CD4-positive, alpha-beta T cell (primary cell): ENCODE measurements at regions not wholly inside any gene's neighbourhood (a gene's known extent, or its start where the extent isn't known, plus 50 kb on each side); places are given as distances from the start of the nearest gene placed in this dataset.

Experiments used
- ATAC-seq: fragments of 200-7000 bp; cut with Tn5 transposase; one replicate; pipeline ENCODE4 v1.10.0; 2022; ENCODE audit warnings: mild to moderate bottlenecking; ENCODE audit not compliant: poor library complexity
- CTCF ChIA-PET: fragments of 350-600 bp; sonication (Branson Sonifier 250); formaldehyde crosslinking; loops from one replicate; lab custom pipeline; 2021; ENCODE audit warnings: antibody characterized with exemption, inconsistent platforms; lab: Charles Lee
- POLR2A ChIA-PET: fragments of 350-600 bp; sonication (Branson Sonifier 250); formaldehyde crosslinking; loops from one replicate; lab custom pipeline; 2021; ENCODE audit warnings: antibody characterized with exemption, inconsistent platforms; lab: Charles Lee
- DNase-seq, 14 experiments: peaks; one replicate each; pipeline ENCODE4 v3.0.0-alpha.2; 2013 to 2020; ENCODE audit warnings: mixed read lengths in 2 of 14
- H3K27ac ChIP-seq, 2 donors: one replicate each; pipeline versions ENCODE4 v1.5.1 to v1.7.0; 2013; ENCODE audit warnings: low read length in 2 of 2, low read depth in 1 of 2, mild to moderate bottlenecking in 1 of 2
- H3K27me3 ChIP-seq, 2 experiments: 1 replicate in 1 of 2; 2 replicates in 1 of 2; pipeline versions ENCODE4 v1.6.1 to v1.7.0; 2013; ENCODE audit warnings: low read length in 2 of 2, control low read depth in 1 of 2, mild to moderate bottlenecking in 1 of 2, moderate library complexity in 1 of 2; ENCODE audit not compliant: insufficient read depth in 2 of 2, control insufficient read depth in 1 of 2
- H3K36me3 ChIP-seq: one replicate; pipeline ENCODE4 v1.6.1; 2013; ENCODE audit warnings: low read length, control low read depth; ENCODE audit not compliant: insufficient read depth
- H3K4me1 ChIP-seq: one replicate; pipeline ENCODE4 v1.6.1; 2013; ENCODE audit warnings: low read length, control low read depth; ENCODE audit not compliant: insufficient read depth
- H3K4me3 ChIP-seq: one replicate; pipeline ENCODE4 v1.5.1; 2013; ENCODE audit warnings: mild to moderate bottlenecking, low read length, moderate library complexity
- H3K9me3 ChIP-seq, 2 experiments: 1 replicate in 1 of 2; 2 replicates in 1 of 2; pipeline versions ENCODE4 v1.6.1 to v1.7.0; 2013; ENCODE audit warnings: low read length in 2 of 2, mild to moderate bottlenecking in 2 of 2, control low read depth in 1 of 2, moderate library complexity in 1 of 2; ENCODE audit not compliant: control insufficient read depth in 1 of 2, insufficient read depth in 1 of 2
- H3K27ac Mint-ChIP-seq: one replicate; pipeline ENCODE4 v1.8.0; 2020; ENCODE audit warnings: mixed read lengths
- H3K27me3 Mint-ChIP-seq: one replicate; pipeline ENCODE4 v1.8.0; 2021; ENCODE audit warnings: mixed read lengths
- H3K36me3 Mint-ChIP-seq: one replicate; pipeline ENCODE4 v1.8.0; 2021; ENCODE audit warnings: low read depth, mixed read lengths
- H3K4me1 Mint-ChIP-seq: one replicate; pipeline ENCODE4 v1.8.0; 2021; ENCODE audit warnings: low read depth, mixed read lengths
- H3K4me3 Mint-ChIP-seq: one replicate; pipeline ENCODE4 v1.8.0; 2020; ENCODE audit warnings: mild to moderate bottlenecking, mixed read lengths
- H3K9me3 Mint-ChIP-seq: one replicate; pipeline ENCODE4 v1.8.0; 2020; ENCODE audit warnings: mixed read lengths
- intact Hi-C, 2 experiments: fragments of 100-400 bp; cut with DNase I in 1 of 2; cut with micrococcal nuclease in 1 of 2; formaldehyde crosslinking; loops; one replicate each; pipeline versions ENCODE4 v1.15.1 to v1.9.0; 2023 to 2025; cut with DNase I, micrococcal nuclease
- TF ChIP-seq, protein P1 (sequence below): fragments of 200-600 bp; IDR thresholded peaks from one replicate; pipeline ENCODE4 v1.8.0; 2022; ENCODE audit warnings: antibody characterized with exemption, mild to moderate bottlenecking

DNA sequence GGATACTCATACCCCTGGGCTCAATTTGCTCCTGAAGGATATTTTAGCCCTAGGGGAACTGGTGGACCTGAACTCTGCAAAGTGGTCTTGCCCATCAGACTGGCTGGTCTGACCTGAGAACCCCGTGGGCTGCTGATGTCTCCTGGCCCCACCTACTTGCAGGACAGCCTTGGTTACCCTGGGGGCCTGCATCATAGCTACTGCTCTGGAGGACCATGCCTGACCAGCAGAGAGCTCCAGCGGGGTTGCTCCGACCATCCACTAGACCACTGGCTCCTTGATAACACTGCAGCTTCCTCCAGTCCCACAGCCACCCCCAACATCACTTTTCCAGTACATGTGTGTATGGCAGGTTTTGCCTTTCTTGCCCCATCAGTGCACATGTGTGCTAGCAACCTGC is 331.6 kb upstream of the BRINP3 start:
- TF ChIP-seq, protein P1, sequence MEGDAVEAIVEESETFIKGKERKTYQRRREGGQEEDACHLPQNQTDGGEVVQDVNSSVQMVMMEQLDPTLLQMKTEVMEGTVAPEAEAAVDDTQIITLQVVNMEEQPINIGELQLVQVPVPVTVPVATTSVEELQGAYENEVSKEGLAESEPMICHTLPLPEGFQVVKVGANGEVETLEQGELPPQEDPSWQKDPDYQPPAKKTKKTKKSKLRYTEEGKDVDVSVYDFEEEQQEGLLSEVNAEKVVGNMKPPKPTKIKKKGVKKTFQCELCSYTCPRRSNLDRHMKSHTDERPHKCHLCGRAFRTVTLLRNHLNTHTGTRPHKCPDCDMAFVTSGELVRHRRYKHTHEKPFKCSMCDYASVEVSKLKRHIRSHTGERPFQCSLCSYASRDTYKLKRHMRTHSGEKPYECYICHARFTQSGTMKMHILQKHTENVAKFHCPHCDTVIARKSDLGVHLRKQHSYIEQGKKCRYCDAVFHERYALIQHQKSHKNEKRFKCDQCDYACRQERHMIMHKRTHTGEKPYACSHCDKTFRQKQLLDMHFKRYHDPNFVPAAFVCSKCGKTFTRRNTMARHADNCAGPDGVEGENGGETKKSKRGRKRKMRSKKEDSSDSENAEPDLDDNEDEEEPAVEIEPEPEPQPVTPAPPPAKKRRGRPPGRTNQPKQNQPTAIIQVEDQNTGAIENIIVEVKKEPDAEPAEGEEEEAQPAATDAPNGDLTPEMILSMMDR = no peak
- Mint-ChIP-seq H3K27ac (no peak overlapping the region), H3K36me3 (no peaks in the 10 kb centered on the region), H3K9me3 (peaks cover 16% of the 10 kb centered on the region), H3K27me3 (no peaks in the 10 kb centered on the region), H3K4me1 (no peaks in the 10 kb centered on the region), H3K4me3 (no peak overlapping the region)
- POLR2A ChIA-PET = no interaction called here
- no peaks in the 10 kb centered on the region for H3K4me1 ChIP-seq
- no peaks in the 10 kb centered on the region for H3K27me3 ChIP-seq
- H3K4me3 ChIP-seq = no peak overlapping the region
- ATAC-seq (no peak), DNase-seq (no peak)
- CTCF ChIA-PET = no interaction called here
- peaks cover 6 to 7% of the 10 kb centered on the region in 2 experiments for H3K9me3 ChIP-seq
- no peak overlapping the region for H3K27ac ChIP-seq
- intact Hi-C loops = no loop called here
- no peaks in the 10 kb centered on the region for H3K36me3 ChIP-seq

DNA sequence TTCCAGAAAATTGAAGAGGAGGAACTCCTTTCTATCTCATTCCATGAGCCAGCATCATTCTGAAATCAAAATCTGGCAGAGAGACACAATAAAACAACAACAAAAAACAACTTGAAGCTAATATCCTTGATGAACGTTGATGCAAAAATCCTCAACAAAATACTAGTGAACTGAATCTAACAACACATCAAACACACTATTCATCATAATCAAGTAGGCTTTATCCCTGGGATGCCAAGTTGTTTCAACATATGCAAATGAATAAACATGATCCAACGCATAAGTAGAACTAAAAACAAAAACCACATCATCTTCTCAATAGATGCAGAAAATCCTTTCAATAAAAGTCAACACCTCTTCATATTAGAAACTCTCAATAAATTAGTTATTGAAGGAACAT is 335.3 kb upstream of the BRINP3 start:
- H3K9me3 Mint-ChIP-seq = peaks cover 19% of the 10 kb centered on the region
- no peak overlapping the region for H3K4me3 Mint-ChIP-seq
- intact Hi-C loops = no loop called here
- POLR2A ChIA-PET = no interaction called here
- ATAC-seq = no peak
- H3K36me3 Mint-ChIP-seq = no peaks in the 10 kb centered on the region
- H3K4me1 Mint-ChIP-seq = no peaks in the 10 kb centered on the region
- H3K27me3 Mint-ChIP-seq = no peaks in the 10 kb centered on the region
- Histone ChIP-seq H3K27me3 (no peaks in the 10 kb centered on the region), H3K4me1 (no peaks in the 10 kb centered on the region), H3K9me3 (peaks cover 6 to 12% of the 10 kb centered on the region in 2 experiments), H3K36me3 (no peaks in the 10 kb centered on the region), H3K27ac (no peak overlapping the region), H3K4me3 (no peak overlapping the region)
- DNase-seq = no peak
- TF ChIP-seq, protein P1 = no peak
- H3K27ac Mint-ChIP-seq = no peak overlapping the region
- CTCF ChIA-PET = no interaction called here

DNA sequence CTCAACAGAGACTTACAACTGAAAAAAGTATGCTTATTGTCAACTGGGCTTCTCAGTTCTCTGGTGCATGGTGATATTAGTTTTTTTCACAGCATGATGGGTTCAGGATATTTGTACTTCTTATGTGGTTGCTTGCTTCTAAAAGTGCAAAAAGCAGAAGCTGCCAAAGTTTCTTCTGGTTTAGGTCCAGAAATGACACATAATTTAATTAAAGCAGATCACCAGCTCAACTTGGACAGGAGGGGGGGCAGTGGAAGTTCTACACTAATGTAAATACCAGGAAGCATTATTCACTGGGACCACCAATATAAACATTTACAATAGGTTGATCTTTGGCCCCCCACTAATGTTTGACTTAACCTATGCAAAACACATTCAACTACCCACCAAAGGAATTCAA is 354.8 kb upstream of the BRINP3 start:
- ATAC-seq (no peak), DNase-seq (no peak)
- H3K9me3 Mint-ChIP-seq = peaks cover 8% of the 10 kb centered on the region
- peaks cover 5% of the 10 kb centered on the region in 2 experiments for H3K9me3 ChIP-seq
- POLR2A ChIA-PET = no interaction called here
- CTCF ChIA-PET = no interaction called here
- no peaks in the 10 kb centered on the region for H3K36me3 ChIP-seq
- H3K4me3 Mint-ChIP-seq = no peak overlapping the region
- H3K27ac Mint-ChIP-seq = no peak overlapping the region
- H3K27ac ChIP-seq = no peak overlapping the region
- no peaks in the 10 kb centered on the region for H3K4me1 Mint-ChIP-seq
- H3K4me1 ChIP-seq = no peaks in the 10 kb centered on the region
- no peak overlapping the region for H3K4me3 ChIP-seq
- TF ChIP-seq, protein P1 = no peak
- H3K27me3 Mint-ChIP-seq = no peaks in the 10 kb centered on the region
- intact Hi-C loops = no loop called here
- H3K27me3 ChIP-seq = no peaks in the 10 kb centered on the region
- no peaks in the 10 kb centered on the region for H3K36me3 Mint-ChIP-seq
